HG03060 (cell line): ENCODE measurements at regions not wholly inside any gene's neighbourhood (a gene's known extent, or its start where the extent isn't known, plus 50 kb on each side); places are given as distances from the start of the nearest gene placed in this dataset.
"Not testable (repeated sequence)": the region's sequence is repeated elsewhere in the genome, so short reads cannot be mapped to it uniquely, and the experiment has no call there.

Experiments used
- ATAC-seq: cut with Tn5 transposase; IDR thresholded peaks from one replicate; pipeline ENCODE4 v1.9.1; 2021; ENCODE audit warnings: low read depth, moderate number of reproducible peaks; ENCODE audit not compliant: unreplicated experiment

- ATAC-seq = no peak
Observed at GRCh38 chr20:48339986-48340882, 487.6 kb downstream of the PREX1 start.

- ATAC-seq = no peak
Observed at GRCh38 chr20:48339190-48339985, 488.4 kb downstream of the PREX1 start.

- no peak for ATAC-seq
Observed at GRCh38 chr20:48338717-48339116, 489.1 kb downstream of the PREX1 start.

- no peak for ATAC-seq
Observed at GRCh38 chr20:48336597-48336996, 491.2 kb downstream of the PREX1 start.

- ATAC-seq = no peak
Observed at GRCh38 chr20:48335308-48336050, 492.3 kb downstream of the PREX1 start.

GRCh38 chr20:48333707-48334106 lies 494.1 kb downstream of the PREX1 start:
- ATAC-seq = no peak

GRCh38 chr20:48332555-48332954 lies 495.2 kb downstream of the PREX1 start:
- no peak for ATAC-seq

GRCh38 chr20:48331518-48332286 lies 496.1 kb downstream of the PREX1 start:
- ATAC-seq = no peak

GRCh38 chr20:48329676-48330664 lies 497.8 kb downstream of the PREX1 start:
- ATAC-seq = no peak

GRCh38 chr20:48329031-48329615 lies 498.7 kb downstream of the PREX1 start:
- ATAC-seq = no peak

- ATAC-seq = not testable (repeated sequence)
Observed at GRCh38 chr20:48327848-48328247, 500.0 kb downstream of the PREX1 start.

- no peak for ATAC-seq
Observed at GRCh38 chr20:48326868-48327267, 500.9 kb downstream of the PREX1 start.

- ATAC-seq = no peak
Observed at GRCh38 chr20:48326434-48326691, 501.4 kb downstream of the PREX1 start.

- ATAC-seq = no peak
Observed at GRCh38 chr20:48325656-48326433, 502.0 kb downstream of the PREX1 start.

- no peak for ATAC-seq
Observed at GRCh38 chr20:48324744-48325143, 503.1 kb downstream of the PREX1 start.

GRCh38 chr20:48321271-48321670 lies 506.5 kb downstream of the PREX1 start:
- ATAC-seq = no peak

- no peak for ATAC-seq
Observed at GRCh38 chr20:48319943-48320584, 507.7 kb downstream of the PREX1 start.

GRCh38 chr20:48317578-48317977 lies 510.2 kb downstream of the PREX1 start:
- ATAC-seq = no peak
